H1 (cell line): ENCODE measurements at regions not wholly inside any gene's neighbourhood (a gene's known extent, or its start where the extent isn't known, plus 50 kb on each side); places are given as distances from the start of the nearest gene placed in this dataset.
A peak's percentile ranks its signal among the peaks of the same experiment; 100 is the strongest.

Experiments
- CTCF ChIA-PET: fragments of 300-600 bp; sonication (Branson Sonifier 250); formaldehyde crosslinking; loops from one replicate; lab custom pipeline; 2021; ENCODE audit not compliant: partially characterized antibody; lab: Charles Lee
- POLR2A ChIA-PET: fragments of 300-600 bp; sonication (Branson Sonifier 250); formaldehyde crosslinking; loops from one replicate; lab custom pipeline; 2021; ENCODE audit warnings: inconsistent platforms; ENCODE audit not compliant: partially characterized antibody; lab: Charles Lee
- DNase-seq, 2 experiments: peaks; one replicate each; pipeline versions ENCODE4 v3.0.0 to v3.0.0-alpha.2; 2010 to 2022; ENCODE audit warnings: low spot score in 2 of 2, low read depth in 1 of 2, mixed read lengths in 1 of 2
- FAIRE-seq: peaks from 2 replicates; lab custom pipeline; 2011; peaks lifted over from hg19 to GRCh38; lab: Jason Lieb, UNC
- H2AFZ ChIP-seq: 2 replicates; pipeline ENCODE4 v1.8.1; 2012; ENCODE audit warnings: low read length, inconsistent platforms
- H2AK5ac ChIP-seq: 2 replicates; pipeline ENCODE4 v1.6.1; 2013; ENCODE audit warnings: low read depth, low read length
- H2BK120ac ChIP-seq: replicated peaks from 2 replicates; pipeline ENCODE3; 2013; ENCODE audit warnings: low read depth, low read length, inconsistent platforms
- H2BK12ac ChIP-seq: 2 replicates; pipeline ENCODE4 v1.6.1; 2013; ENCODE audit warnings: low read depth, low read length
- H2BK15ac ChIP-seq: 2 replicates; pipeline ENCODE4 v1.6.1; 2013; ENCODE audit warnings: low read length
- H2BK20ac ChIP-seq: 2 replicates; pipeline ENCODE4 v1.6.1; 2013; ENCODE audit warnings: low read length
- H2BK5ac ChIP-seq: 2 replicates; pipeline ENCODE4 v1.6.1; 2013; ENCODE audit warnings: low read depth, low read length
- H3K14ac ChIP-seq: 2 replicates; pipeline ENCODE4 v1.6.1; 2013; ENCODE audit warnings: inconsistent platforms; ENCODE audit not compliant: insufficient read length
- H3K18ac ChIP-seq: 2 replicates; pipeline ENCODE4 v1.6.1; 2013; ENCODE audit warnings: low read length; ENCODE audit errors: extremely low read depth
- H3K23ac ChIP-seq: 2 replicates; pipeline ENCODE4 v1.6.1; 2013; ENCODE audit warnings: inconsistent platforms; ENCODE audit not compliant: insufficient read length
- H3K23me2 ChIP-seq: 2 replicates; pipeline ENCODE4 v1.6.1; 2013; ENCODE audit warnings: low read depth, low read length
- H3K27ac ChIP-seq: 2 replicates; pipeline ENCODE4 v1.6.1; 2011; ENCODE audit warnings: low read depth, low read length, inconsistent platforms
- H3K27me3 ChIP-seq, 4 experiments: replicated peaks in 1 of 4; 1 replicate in 1 of 4; 2 replicates in 3 of 4; pipeline versions ENCODE4 v1.6.1 to v1.8.1; 2011 to 2013; ENCODE audit warnings: low read length in 3 of 4, mild to moderate bottlenecking in 3 of 4, inconsistent platforms in 2 of 4, mixed read lengths in 2 of 4, moderate library complexity in 1 of 4; ENCODE audit not compliant: control insufficient read depth in 3 of 4, insufficient read depth in 3 of 4; ENCODE audit errors: extremely low read depth in 1 of 4
- H3K36me3 ChIP-seq, 4 experiments: 2 replicates each; pipeline versions ENCODE4 v1.6.1 to v1.8.1; 2011 to 2013; ENCODE audit warnings: mild to moderate bottlenecking in 4 of 4, low read length in 3 of 4, moderate library complexity in 2 of 4, control low read depth in 1 of 4, inconsistent platforms in 1 of 4; ENCODE audit not compliant: insufficient read depth in 4 of 4, control insufficient read depth in 2 of 4
- H3K4ac ChIP-seq: replicated peaks from 2 replicates; pipeline ENCODE3; 2013; ENCODE audit warnings: low read length, low read depth, mixed read lengths, inconsistent platforms; ENCODE audit not compliant: insufficient read length
- H3K4me1 ChIP-seq, 4 experiments: replicated peaks in 1 of 4; 1 replicate in 1 of 4; 2 replicates in 3 of 4; pipeline versions ENCODE4 v1.6.1 to v1.8.1; 2011 to 2013; ENCODE audit warnings: low read length in 3 of 4, inconsistent platforms in 2 of 4, mixed read lengths in 1 of 4; ENCODE audit not compliant: insufficient read depth in 4 of 4, control insufficient read depth in 3 of 4
- H3K4me2 ChIP-seq, 2 experiments: 2 replicates each; pipeline versions ENCODE4 v1.6.1 to v1.8.1; 2011 to 2013; ENCODE audit warnings: low read depth in 2 of 2, low read length in 2 of 2, control low read depth in 1 of 2, inconsistent platforms in 1 of 2, mild to moderate bottlenecking in 1 of 2; ENCODE audit not compliant: insufficient read depth in 1 of 2
- H3K4me3 ChIP-seq, 4 experiments: fragments of 200-600, 300-600 bp in 1 of 4; sonication (generic), shearing (Covaris generic), sonication (Bioruptor Twin) in 1 of 4; 2 replicates each; pipeline versions ENCODE4 v1.5.1 to v1.8.1; 2011 to 2016; ENCODE audit warnings: low read length in 4 of 4, low read depth in 3 of 4, control low read depth in 2 of 4, inconsistent platforms in 2 of 4, mild to moderate bottlenecking in 2 of 4, mixed read lengths in 1 of 4, moderate library complexity in 1 of 4; ENCODE audit not compliant: insufficient read depth in 2 of 4; ENCODE audit errors: extremely low read depth in 1 of 4
- H3K56ac ChIP-seq: replicated peaks from 2 replicates; pipeline ENCODE3; 2013; ENCODE audit warnings: low read depth, mild to moderate bottlenecking, mixed read lengths, low read length, inconsistent platforms; ENCODE audit not compliant: insufficient read length
- H3K79me1 ChIP-seq: 2 replicates; pipeline ENCODE4 v1.6.1; 2013; ENCODE audit warnings: low read depth, low read length, control low read depth
- H3K79me2 ChIP-seq, 2 experiments: 2 replicates each; pipeline versions ENCODE4 v1.6.1 to v1.8.1; 2012 to 2013; ENCODE audit warnings: low read length in 2 of 2, mild to moderate bottlenecking in 2 of 2, inconsistent platforms in 1 of 2; ENCODE audit not compliant: insufficient read depth in 2 of 2, control insufficient read depth in 1 of 2
- H3K9ac ChIP-seq, 4 experiments: replicated peaks in 1 of 4; 1 replicate in 1 of 4; 2 replicates in 3 of 4; pipeline versions ENCODE4 v1.6.1 to v1.8.1; 2011 to 2013; ENCODE audit warnings: low read depth in 3 of 4, low read length in 3 of 4, control low read depth in 2 of 4, mild to moderate bottlenecking in 2 of 4, moderate library complexity in 2 of 4, inconsistent platforms in 1 of 4; ENCODE audit errors: extremely low read depth in 1 of 4
- H3K9me3 ChIP-seq, 2 experiments: 2 replicates each; pipeline versions ENCODE4 v1.6.1 to v1.8.1; 2012 to 2013; ENCODE audit warnings: mild to moderate bottlenecking in 2 of 2, moderate library complexity in 2 of 2, control low read depth in 1 of 2, inconsistent platforms in 1 of 2, low read depth in 1 of 2, low read length in 1 of 2, mixed read lengths in 1 of 2; ENCODE audit not compliant: insufficient read depth in 2 of 2
- H4K20me1 ChIP-seq, 2 experiments: replicated peaks in 1 of 2; 2 replicates each; pipeline versions ENCODE3 to v1.8.1; 2011 to 2013; ENCODE audit warnings: inconsistent platforms in 2 of 2, low read length in 2 of 2, mild to moderate bottlenecking in 1 of 2; ENCODE audit not compliant: insufficient read depth in 2 of 2, control insufficient read depth in 1 of 2
- H4K5ac ChIP-seq: 2 replicates; pipeline ENCODE4 v1.6.1; 2013; ENCODE audit warnings: low read length, low read depth, mixed read lengths, inconsistent platforms; ENCODE audit not compliant: insufficient read length
- H4K8ac ChIP-seq: 2 replicates; pipeline ENCODE4 v1.8.0; 2013; ENCODE audit warnings: mild to moderate bottlenecking, moderate library complexity, low read length, inconsistent platforms; ENCODE audit not compliant: insufficient read depth; ENCODE audit errors: extremely low read depth
- H4K91ac ChIP-seq: replicated peaks from 2 replicates; pipeline ENCODE3; 2013; ENCODE audit warnings: low read length, mixed read lengths, inconsistent platforms; ENCODE audit not compliant: insufficient read length
- CREB1 ChIP-seq: IDR thresholded peaks from 2 replicates; pipeline ENCODE4 v1.6.1; 2012; ENCODE audit warnings: inconsistent platforms
- GABPA ChIP-seq: IDR thresholded peaks from 2 replicates; pipeline ENCODE4 v1.6.1; 2011; ENCODE audit warnings: mild to moderate bottlenecking, low read length, moderate library complexity, borderline replicate concordance; ENCODE audit not compliant: insufficient read depth
- KDM4A ChIP-seq: IDR thresholded peaks from one replicate; pipeline ENCODE4 v1.7.1; 2012; ENCODE audit warnings: low read depth, mild to moderate bottlenecking, moderate library complexity, low read length, inconsistent platforms; ENCODE audit not compliant: severe bottlenecking
- MAFK ChIP-seq: IDR thresholded peaks from 2 replicates; pipeline ENCODE4 v1.6.1; 2012; ENCODE audit warnings: low read depth, mild to moderate bottlenecking, improper control_type of control experiment, low read length
- RAD21 ChIP-seq, 2 experiments: IDR thresholded peaks in 1 of 2; conservative IDR thresholded peaks in 1 of 2; 2 replicates each; pipeline ENCODE4 v1.6.1; 2011; ENCODE audit warnings: low read depth in 2 of 2, low read length in 2 of 2, improper control_type of control experiment in 1 of 2, inconsistent platforms in 1 of 2, mild to moderate bottlenecking in 1 of 2, moderate library complexity in 1 of 2
- WGBS, 2 experiments: shearing (Covaris generic) in 1 of 2; methylation state at CpG; one replicate each; pipeline versions ENCODE4 v1.1.6 to v1.1.7; 2013 to 2015; ENCODE audit warnings: low lambda C conversion rate in 2 of 2, mixed read lengths in 2 of 2, inconsistent platforms in 1 of 2, low coverage in 1 of 2, missing lambda C conversion rate in 1 of 2; ENCODE audit not compliant: insufficient replicate concordance in 2 of 2, insufficient coverage in 1 of 2, insufficient read length in 1 of 2; ENCODE audit errors: extremely low coverage in 1 of 2, missing lambda C conversion rate in 1 of 2; 5-methylcytosine and 5-hydroxymethylcytosine counted together
- TF ChIP-seq, protein P1 (sequence below), 3 experiments: IDR thresholded peaks; 1 replicate in 2 of 3; 2 replicates in 1 of 3; pipeline versions ENCODE4 v1.5.1 to v1.6.1; 2011; ENCODE audit warnings: low read length in 3 of 3, mild to moderate bottlenecking in 3 of 3, inconsistent platforms in 2 of 3, low read depth in 1 of 3, moderate library complexity in 1 of 3; ENCODE audit not compliant: insufficient read depth in 1 of 3; ENCODE audit errors: control extremely low read depth in 1 of 3

DNA sequence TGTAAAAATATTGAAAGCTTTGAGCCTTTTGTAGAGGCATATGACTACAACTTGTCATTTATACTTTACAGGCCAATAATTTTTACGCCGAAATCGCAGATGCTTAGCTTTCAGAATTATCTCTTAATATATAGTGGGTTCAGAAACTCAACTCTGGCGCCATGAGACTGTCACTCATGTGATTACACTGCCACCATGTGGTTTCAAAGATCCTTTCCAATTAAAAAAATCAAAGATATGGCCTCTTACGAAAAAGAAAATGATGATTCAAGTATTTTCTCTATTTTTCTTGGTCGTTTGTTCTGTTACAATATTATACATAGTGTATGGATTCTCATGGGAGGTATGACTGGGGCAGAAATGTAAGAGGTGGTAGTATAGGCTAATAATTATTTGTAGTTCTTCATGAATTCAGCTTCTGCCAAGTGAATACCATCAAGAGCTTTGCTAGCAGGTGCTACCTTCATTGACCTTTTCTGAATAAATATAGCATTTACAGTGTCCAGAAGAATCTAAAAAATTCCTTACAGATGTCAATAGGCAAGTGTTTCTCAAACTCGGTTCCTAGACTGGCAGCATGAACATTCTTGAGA, 751.7 kb upstream of the GOLIM4 start:
- Histone ChIP-seq H2BK12ac (no peak overlapping the region), H3K4me3 (no peak overlapping the region), H2BK15ac (no peak overlapping the region), H3K4ac (no peak overlapping the region), H3K18ac (no peak overlapping the region), H3K23me2 (peaks cover 5% of the 10 kb centered on the region; the same call in 1 of the 2 replicates), H4K20me1 (no peaks in the 10 kb centered on the region), H3K56ac (no peak overlapping the region), H3K9me3 (no peaks in the 10 kb centered on the region; a peak in 1 of 4 replicates), H3K27ac (no peak overlapping the region), H2AFZ (no peak overlapping the region), H2AK5ac (no peak overlapping the region), H3K27me3 (no peaks in the 10 kb centered on the region), H4K5ac (no peak overlapping the region), H2BK120ac (no peak overlapping the region), H3K23ac (no peak overlapping the region), H3K4me1 (peaks cover 0 to 2% (median 0%) of the 10 kb centered on the region in 4 experiments; a peak in 3 of 7 replicates), H3K4me2 (no peak overlapping the region), H3K79me2 (no peaks in the 10 kb centered on the region), H2BK20ac (no peak overlapping the region), H3K14ac (no peak overlapping the region), H3K36me3 (no peaks in the 10 kb centered on the region; a peak in 1 of 8 replicates), H3K9ac (no peak overlapping the region), H4K91ac (no peak overlapping the region), H3K79me1 (no peaks in the 10 kb centered on the region), H4K8ac (no peak overlapping the region), H2BK5ac (no peak overlapping the region)
- TF ChIP-seq CREB1 (no peak), MAFK (0 out of 2 replicates have a peak, but pooled peaks have one; percentile 5), KDM4A (no peak), GABPA (no peak), RAD21 (IDR thresholded peaks at IDR 0.05 in 1 of 2, conservative IDR thresholded peaks at IDR 0.05 in 1 of 2; ENCODE audit: low read depth in 2 of 2, low read length in 2 of 2) (peak; percentile 92 to 95)
- TF ChIP-seq, protein P1, sequence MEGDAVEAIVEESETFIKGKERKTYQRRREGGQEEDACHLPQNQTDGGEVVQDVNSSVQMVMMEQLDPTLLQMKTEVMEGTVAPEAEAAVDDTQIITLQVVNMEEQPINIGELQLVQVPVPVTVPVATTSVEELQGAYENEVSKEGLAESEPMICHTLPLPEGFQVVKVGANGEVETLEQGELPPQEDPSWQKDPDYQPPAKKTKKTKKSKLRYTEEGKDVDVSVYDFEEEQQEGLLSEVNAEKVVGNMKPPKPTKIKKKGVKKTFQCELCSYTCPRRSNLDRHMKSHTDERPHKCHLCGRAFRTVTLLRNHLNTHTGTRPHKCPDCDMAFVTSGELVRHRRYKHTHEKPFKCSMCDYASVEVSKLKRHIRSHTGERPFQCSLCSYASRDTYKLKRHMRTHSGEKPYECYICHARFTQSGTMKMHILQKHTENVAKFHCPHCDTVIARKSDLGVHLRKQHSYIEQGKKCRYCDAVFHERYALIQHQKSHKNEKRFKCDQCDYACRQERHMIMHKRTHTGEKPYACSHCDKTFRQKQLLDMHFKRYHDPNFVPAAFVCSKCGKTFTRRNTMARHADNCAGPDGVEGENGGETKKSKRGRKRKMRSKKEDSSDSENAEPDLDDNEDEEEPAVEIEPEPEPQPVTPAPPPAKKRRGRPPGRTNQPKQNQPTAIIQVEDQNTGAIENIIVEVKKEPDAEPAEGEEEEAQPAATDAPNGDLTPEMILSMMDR (IDR thresholded peaks at IDR 0.05; ENCODE audit: control extremely low read depth in 1 of 3, insufficient read depth in 1 of 3, low read depth in 1 of 3, low read length in 3 of 3): peak in 2 of 3 experiments; percentile 57 to 59; a peak in 3 of 4 replicates
- ChIA-PET CTCF (interaction anchor here (0.6 to 3.9 kb wide), 85 partner anchors 9 to 896 kb away, joined by 3 to 48 read pairs (median 4); no protein-coding TSS in a partner anchor), POLR2A (interaction anchor here (1.0 kb wide), 1 partner anchor 211 kb away, joined by 3 read pairs; no protein-coding TSS in a partner anchor)
- WGBS, 2 experiments: 49% methylated on average over 7 of the region's 7 CpGs; no CpG with 5 or more reads in 1 of the 2 experiments
- DNase-seq (no peak), FAIRE-seq (peak; percentile 32)
